NCI-H524 (cell line): ENCODE measurements at regions not wholly inside any gene's neighbourhood (a gene's known extent, or its start where the extent isn't known, plus 50 kb on each side); places are given as distances from the start of the nearest gene placed in this dataset.

Experiments
- DNase-seq, 2 experiments: peaks; one replicate each; lab custom pipeline; 2025; lab: John Stamatoyannopoulos, UW

DNA sequence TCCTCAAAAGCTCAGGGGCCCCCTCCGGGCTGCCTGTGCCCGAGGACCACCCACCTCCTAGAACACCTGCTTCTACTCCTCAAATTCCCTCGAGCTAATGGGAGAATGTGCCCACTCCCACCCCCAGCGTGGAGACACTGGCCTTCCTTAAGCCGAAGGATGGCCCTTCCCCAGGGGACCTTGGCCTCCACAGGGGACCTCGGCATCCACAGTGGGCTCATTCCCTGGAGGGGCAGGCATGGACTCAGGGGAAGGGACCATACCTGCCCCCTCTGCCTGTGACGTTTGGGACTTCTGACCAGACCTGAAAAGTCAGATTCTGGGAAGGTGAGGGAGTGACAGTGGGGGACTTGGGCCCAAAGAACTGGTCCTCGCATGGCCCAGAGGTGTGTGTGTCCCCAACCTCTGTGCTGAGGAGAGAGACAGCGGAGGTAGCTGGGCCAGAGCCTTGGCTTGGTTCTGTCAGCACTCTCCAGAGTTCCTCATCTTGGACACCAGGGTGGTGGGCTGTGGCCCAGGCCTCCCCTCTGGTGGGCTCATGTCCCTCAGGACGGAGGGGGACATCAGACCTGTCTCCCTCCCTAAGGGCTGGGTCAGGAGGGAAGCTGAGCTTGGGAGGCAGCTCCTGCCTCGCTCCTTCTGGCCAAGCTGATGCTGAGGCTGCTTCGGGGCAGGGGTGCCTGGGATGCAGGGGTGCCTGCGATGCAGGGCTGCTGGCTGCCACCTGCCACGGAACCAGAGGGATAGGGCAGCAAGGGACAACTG, 240.4 kb downstream of the HAUS1 start:
- DNase-seq = no peak

DNA sequence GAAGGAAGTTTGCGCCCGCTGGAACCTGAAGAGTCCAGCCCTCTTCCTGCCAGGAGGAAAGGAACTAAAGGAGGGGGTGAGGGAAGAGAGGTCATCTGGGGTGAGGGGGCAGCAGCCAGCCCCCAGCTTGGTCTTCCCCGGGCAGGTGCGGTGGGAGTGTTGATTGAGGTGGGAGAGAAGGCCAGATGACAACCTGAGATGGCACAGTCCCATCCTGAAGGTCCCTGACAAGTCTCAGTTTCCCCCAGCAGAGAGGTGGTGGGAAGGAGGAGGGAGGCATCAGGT, 240.9 kb downstream of the HAUS1 start:
- no peak for DNase-seq

DNA sequence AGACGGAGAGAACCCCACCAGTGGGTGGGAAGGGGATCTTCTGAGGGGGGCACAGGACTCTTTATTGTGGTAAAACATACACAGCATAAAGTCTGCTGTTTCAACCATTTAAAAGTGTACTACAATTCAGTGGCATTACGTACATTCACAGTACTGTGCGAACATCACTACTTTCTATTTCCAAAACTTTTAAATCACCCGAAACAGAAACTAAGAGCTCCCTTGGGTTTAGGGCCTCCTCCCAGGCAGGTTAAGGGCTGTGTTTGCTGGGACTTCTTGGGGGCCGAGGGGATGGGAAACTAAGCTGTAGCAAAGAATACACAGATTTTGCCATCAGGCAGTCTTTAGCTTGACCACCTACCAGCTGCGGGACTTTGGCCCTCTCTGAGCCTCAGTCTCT, 242.0 kb downstream of the HAUS1 start:
- DNase-seq = no peak

DNA sequence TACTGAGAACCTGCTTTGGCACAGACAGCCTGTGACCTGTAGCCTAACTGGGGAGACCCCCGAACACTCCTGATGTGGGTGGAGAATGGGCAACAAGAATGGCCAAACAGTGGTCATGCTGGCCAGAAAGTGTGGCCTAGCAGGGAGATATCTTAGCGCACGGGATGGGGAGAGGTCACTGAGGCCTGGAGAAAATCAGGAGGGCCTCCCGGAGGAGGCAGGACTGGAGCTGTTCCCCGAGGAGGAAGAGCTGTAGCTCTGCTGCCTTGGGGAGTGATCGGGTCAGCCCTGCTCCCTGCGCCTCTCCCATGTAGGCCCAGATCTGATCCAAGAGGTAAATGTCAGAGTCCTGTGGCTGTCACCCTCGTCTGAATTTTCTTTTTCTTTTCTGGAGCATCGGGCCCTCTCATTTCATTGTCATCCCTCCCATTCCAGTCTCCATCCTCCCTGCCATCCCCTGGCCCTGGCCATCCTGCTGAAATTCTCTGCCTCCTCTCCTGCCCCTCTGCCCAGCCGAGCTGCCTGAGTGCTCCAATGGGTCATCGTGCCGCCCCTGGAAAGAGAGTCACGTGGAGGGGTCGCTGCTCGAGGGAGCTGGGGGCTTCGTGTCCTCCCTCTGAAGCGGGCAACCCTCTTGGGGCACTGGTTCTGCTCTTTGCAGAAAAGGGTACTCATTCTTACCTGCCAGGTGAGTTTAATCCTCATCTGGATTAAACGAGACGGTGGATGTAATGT, 242.9 kb downstream of the HAUS1 start:
- DNase-seq = no peak

DNA sequence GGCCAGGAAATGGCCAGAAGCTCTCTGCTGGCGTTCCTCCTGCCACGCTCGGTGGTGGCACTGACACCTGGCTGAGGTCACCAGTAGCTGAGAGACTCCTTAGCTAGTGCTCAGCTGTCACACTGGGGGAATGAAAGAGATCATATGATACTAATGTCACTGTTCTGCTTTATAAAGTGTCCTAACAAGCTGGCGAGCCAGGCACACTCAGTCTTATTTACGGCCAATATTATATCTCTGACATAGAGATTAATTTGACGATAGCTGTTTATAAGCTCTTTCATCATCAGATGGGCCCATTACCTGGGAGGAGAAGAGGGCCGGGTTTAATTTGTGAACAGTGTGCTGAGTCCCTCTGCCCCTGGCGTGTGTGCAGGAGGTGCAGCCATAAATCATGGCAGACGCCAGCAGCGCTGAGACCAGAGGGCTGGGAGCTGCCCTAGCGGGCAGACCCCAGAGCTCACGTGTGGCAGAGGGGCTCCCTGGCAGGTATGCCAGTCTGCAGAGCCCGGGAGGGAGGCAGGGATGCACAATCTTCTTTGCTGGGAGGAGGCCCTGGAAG, 246.5 kb downstream of the HAUS1 start:
- no peak for DNase-seq

DNA sequence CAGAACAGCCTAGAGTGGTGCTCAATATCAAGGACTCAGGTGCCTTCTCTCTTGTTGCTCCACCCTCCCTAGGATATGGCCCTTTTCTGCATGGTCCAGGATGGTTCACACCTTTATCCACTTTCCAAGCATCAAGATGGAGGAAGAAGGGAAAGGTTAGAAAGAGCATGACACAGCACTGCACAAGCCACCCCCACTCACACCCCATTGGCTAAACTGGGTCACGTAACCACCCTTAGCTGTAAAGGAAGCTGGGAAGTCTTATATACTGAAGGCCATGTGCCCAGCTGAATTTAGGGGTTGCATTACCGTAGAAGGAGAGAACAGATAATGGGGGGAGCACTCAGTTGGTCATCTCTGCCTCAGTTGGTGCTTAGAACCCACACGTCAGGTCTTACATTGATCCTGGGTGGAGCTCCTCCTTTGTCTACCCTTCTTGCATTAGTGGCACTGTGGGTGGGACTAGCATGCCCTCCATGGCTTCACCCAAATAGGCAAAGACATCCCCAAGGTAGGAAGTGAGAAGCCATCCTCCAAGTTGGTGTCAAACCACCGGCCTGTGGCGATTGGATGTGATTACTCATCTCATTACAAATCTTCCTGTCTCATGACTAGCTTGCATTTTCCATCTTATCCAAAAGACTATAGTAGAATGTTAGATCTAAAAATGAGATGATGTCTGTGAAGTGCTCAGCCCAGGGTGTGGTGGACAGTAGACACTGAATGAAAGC, 248.5 kb downstream of the HAUS1 start:
- no peak for DNase-seq

DNA sequence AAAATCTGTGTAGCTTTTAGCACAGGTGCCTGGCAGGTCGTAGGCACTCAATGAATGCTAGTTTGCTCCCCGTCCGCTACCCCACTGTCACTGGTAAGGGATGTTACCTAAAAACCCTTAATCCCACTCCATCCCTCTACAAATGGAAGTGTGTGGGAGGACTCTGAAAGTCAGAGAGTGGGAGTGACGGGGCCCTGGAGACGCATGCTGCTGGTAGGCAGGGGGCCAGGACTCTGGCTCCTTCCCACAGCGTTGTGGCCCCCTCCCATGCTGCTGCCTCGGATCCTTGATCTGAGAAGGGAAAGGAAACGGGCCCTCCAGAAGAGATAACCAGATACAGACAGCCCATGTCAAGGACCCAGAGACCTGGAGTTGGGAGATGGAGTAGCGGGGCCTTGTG, 249.3 kb downstream of the HAUS1 start:
- no peak for DNase-seq

DNA sequence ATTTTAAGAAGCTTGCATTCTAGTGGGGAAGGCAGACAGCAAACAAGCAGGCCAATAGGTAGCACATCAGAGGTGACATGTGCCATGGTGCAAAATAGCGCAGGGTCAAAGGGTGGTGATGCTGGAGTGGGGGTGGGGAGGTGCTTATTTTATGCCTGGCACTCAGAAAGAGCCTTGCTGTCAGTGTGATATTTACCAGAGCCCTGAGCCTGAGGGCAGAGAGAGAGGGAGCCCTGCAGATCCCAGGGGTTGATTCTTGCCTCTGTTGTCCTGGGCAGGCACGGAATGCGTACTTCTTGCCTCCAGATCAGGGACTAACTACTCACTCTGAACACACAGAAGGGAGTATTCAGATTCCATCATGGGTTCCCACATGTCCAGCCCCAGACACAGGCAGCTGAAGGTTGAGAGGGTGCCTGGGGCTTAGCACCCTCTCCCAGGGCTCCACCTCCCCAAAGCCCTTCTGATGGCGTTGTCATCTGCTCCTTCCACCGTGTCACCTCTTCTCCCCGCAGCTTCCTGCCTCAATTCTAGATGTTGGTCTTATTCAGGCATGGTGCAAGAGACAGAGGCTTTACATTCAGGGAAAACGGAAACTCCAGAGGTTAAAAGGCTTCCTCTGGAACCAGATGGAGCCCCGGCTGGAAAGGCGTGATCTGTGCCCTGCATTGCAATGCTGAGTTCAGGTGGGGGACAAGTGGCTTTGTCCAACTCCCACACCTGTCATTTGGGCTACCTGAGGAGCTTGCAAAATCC, 252.3 kb downstream of the HAUS1 start:
- no peak for DNase-seq

DNA sequence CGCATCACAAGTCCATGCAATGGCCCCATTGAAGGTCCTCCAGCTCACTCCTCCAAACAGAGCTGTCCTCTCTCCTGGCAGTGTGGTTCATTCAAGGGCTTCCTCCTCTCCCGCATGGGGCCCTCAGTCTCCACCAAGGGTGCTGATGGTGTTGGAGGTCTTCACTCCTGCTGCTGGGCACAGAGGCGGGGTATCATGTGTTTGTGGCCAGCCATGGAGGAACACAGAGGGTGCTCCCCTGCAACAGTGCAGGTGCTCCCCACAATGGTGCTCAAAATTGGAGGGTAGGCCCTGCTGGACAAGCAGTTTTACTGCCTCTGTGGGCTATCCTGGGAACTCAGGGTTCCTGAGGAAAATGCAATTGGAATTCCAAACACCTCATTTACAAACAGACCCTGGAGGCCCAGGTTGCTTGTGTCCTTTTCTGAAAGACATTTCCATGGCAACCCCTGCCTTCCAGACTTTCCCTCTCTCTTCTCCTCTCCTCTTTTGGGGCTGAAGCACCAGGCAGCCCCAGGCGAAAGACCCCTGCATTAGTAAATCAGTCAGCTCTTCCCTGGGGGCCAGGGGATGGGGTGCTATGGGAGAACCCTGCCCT, 256.0 kb downstream of the HAUS1 start:
- no peak for DNase-seq

DNA sequence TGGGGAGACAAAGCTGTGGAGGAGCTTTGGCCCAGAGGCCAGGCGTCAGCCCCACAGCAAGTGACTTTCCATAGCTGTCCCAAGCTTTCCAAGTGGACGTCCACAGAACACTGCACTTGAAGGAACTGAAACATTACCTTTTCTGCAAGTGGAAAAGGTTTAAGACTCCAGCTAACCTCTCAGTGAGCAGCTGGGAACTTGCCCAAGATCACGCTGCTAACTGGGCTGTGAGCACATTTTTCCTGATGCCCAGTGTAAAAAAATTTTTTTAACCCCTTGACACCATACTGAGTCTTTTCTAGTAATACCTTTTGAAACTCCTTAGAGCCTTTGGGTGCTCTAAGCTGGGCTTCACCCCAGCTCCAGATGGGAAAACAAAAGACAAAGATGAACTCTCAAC, 256.7 kb downstream of the HAUS1 start:
- no peak for DNase-seq

DNA sequence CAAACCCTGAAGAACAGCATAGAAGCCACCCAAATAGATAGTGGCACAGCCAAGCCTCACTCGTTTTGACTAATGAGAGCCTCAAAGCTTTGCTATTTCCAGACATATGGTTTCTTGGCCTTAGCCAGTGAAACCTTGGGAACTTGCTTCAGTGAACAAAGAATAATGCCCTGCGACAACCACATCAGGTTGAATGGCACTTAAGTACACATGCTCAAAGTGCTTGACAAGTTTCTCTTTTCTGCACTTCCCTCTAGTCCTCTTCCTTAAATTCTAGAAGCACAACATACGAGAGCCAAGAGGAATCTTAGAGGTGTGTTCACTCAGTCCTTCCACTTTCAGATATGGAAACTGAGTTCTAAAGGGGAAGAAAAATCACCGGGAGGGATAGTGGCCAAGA, 258.3 kb downstream of the HAUS1 start:
- DNase-seq = no peak

DNA sequence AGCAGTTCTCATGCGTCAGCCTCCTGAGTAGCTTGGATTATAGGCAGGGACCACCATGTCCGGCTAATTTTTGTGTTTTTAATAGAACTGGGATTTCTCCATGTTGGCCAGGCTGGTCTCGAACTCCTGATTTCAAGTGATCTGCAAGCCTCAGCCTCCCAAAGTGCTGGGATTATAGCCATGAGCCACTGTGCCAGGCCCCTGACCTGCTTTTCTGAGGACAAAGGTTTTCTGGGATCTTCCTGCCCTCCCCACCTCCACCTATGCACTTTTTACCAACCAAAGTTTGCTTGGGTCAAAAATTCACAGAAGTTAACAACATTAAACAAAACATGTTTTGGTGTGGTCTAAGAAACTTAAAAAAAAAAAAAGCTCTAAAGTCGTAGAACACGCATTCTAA, 259.9 kb downstream of the HAUS1 start:
- DNase-seq = no peak

DNA sequence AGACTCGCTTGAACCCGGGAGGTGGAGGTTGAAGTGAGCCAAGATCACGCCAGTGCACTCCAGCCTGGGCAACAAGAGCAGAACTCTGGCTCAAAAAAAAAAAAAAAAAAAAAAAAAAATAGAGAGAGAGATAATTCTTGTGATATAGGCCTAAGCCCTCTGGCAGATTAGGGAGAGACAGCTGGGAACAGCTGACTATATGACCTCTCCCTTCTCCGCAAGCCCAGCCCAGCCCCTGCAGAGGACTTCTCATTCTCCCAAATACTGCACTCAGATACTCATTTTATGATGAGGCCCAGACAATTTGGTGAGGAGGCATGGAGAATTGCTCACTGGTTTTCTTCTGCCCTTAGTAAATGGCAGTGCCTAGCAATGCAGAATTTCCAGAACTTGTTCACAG, 262.0 kb downstream of the HAUS1 start:
- no peak for DNase-seq

DNA sequence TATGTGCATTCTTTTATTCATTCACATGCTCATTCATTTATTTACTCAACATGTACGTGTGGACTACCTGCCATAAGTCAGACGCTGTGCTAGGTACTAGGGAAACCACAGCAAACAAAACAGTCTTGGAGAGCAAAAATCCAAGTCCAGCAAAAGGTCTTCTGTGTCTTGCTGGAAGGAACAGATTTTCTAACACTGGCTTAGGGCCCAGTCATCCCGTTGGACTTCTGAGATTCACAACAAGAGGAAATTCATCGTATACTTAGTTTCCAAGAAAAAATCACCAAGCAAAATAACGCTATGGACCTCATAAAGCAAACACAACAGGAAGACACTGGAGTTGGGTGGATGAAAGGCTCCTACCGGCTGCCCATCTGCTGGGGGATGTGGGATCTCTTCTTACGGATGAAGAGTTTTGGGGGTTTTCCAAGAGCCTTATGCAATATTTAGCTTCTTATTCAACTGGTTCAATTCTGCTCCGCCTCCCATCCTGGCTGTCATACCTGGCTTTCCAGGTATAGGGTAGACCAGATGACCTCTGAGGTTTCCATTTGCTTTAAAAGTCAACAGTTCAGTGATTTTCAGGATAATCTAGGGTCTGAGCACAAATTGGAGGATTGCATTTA, 262.7 kb downstream of the HAUS1 start:
- DNase-seq = no peak

DNA sequence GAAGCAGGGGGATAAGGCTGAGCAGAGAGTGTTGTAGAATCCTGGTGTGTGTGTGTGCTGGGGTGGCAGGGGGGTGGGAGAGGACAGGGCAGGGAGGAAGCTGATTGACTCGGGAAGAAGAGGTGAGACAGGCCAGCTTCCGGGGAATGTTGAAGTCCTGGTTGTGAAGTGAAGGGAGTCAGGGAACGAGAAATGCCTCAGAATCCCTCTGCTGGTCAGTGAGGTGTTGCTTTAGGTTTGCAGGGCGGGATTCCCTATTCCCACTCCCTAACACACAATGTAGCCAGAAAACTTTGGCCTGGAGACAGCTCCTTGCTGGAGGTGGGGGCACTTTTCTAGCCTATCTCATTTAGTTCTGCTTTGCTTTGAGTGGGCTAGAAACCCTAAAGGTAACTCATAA, 265.1 kb downstream of the HAUS1 start:
- no peak for DNase-seq

DNA sequence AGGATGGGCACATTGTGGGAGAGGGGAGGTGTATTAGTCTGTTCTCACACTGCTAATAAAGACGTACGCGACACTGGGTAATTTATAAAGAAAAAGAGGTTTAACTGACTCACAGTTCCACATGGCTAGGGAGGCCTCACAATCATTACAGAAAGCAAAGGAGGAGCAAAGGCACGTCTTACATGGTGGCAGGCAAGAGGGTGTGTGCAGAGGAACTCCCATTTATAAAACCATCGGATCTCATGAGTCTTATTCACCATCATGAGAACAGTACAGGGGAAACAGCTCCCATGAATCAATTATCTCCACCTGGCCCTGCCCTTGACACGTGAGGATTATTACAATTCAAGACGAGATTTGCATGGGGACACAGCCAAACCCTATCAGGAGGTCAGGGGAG, 266.7 kb downstream of the HAUS1 start:
- no peak for DNase-seq

DNA sequence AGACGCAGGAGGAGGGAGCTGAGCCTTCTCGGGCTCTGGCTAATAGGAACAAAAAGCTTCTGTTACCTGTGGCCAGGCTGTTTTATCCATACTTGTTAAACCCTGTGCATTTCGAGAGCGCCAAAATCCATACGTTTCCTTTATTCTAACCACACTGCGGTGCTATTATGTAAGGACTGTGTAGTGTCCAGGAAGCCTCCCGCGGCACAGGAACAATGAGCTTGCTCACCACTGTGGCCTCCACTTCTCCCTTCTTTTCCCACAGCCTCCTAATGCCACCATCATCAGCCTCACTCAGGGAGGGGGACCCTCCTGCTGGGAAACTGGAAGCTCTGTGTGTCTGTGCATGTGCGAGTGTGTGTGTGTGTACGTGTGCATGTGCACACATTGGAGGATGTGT, 268.5 kb downstream of the HAUS1 start:
- no peak for DNase-seq

DNA sequence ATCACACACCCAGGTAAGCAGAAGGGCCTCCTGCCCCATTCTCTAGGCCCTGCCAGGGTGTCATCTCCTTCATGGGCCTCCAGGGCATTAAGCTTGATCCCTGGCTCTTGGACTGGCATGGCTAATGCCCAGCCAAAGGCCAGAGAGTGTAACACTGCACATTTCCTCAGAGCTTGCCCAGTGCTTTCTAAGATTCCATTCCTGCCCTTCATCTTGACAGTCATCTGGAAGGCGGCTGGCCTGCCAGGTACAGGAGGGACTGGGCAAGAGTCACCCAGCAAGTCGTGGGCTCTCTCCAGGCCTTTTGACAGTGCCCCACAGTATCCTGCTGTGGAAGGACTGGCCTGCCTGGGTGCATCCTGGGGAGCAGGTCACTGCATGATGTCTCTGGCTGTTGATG, 268.9 kb downstream of the HAUS1 start:
- no peak for DNase-seq

DNA sequence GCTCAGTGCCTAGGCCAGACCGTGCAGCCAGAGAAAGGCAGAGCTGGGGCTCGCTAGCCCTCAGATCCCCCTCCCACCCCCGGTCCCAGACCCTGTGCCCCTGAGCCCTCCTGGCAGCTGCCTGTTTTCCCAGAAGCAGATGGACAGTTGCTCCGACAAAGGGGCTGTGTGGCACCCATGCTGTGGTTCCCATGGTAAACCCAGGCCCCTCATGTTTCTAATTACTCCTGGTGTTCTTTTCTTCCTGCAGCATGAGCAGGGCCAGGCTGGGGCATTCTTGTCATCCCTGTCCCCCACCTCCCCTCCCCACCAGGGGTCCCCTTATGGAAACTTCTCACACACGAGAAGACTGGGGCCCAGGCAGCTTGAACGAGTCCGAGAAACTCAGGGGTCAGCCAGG, 269.6 kb downstream of the HAUS1 start:
- DNase-seq = peak; percentile 48 to 51

DNA sequence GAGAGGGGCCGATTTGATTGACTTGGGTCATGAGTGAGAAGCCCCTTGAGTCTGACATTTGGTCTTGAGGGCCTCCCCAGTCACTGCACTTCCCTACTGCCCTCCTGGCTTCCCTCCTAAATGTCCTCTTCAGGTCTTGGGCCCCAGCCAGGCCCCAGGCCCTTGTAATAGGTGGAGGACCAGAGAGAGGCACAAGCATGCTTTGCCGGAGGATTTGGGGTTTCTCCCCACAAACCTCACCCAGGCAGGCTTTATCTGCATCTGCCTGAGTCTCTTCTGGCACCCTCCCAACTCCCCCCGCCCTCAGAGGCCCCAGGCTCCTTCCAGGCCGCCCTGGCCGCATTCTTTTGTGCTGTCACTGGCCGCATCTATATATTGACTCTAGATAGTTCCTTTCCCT, 270.7 kb downstream of the HAUS1 start:
- no peak for DNase-seq

DNA sequence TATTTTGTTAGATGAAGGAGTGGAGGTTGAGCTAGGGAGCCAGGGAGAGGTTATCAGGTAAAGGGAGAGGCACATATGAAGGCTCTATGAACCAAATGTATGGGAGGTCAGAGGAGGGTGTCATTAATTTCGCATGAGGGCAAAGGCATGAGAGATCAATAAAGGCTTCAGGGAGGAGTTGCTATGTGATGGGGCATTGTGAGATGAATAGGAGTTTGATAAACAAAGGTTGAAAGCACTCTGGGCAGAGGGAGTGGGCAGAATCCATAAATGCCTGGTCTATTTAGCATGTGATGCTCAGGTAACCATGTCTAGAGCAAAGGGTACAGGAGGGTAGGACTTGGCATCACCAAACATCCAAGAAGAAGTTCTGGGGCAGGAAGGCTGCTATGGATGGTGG, 273.4 kb downstream of the HAUS1 start:
- no peak for DNase-seq
